Upper lobe of right lung (tissue), 1 donor: ENCODE measurements at regions not wholly inside any gene's neighbourhood (a gene's known extent, or its start where the extent isn't known, plus 50 kb on each side); places are given as distances from the start of the nearest gene placed in this dataset.
"Not testable (repeated sequence)": the region's sequence is repeated elsewhere in the genome, so short reads cannot be mapped to it uniquely, and the experiment has no call there.

ENCODE experiments used
- ATAC-seq: fragments of 200-7000 bp; cut with Tn5 transposase; one replicate; pipeline ENCODE4 v1.9.1; 2020; ENCODE audit warnings: mild to moderate bottlenecking, moderate library complexity
- DNase-seq: peaks from one replicate; pipeline ENCODE4 v3.0.0-alpha.2; 2020
- H3K27ac ChIP-seq: fragments of 200-600 bp; one replicate; pipeline ENCODE4 v1.8.0; 2022
- H3K27me3 ChIP-seq: fragments of 200-600 bp; one replicate; pipeline ENCODE4 v1.8.0; 2022; ENCODE audit warnings: mild to moderate bottlenecking
- H3K36me3 ChIP-seq: fragments of 200-600 bp; one replicate; pipeline ENCODE4 v1.8.0; 2022
- H3K4me1 ChIP-seq: fragments of 200-600 bp; one replicate; pipeline ENCODE4 v1.8.0; 2022
- H3K4me3 ChIP-seq: fragments of 200-600 bp; one replicate; pipeline ENCODE4 v1.8.0; 2022; ENCODE audit warnings: mild to moderate bottlenecking
- H3K9me3 ChIP-seq: fragments of 200-600 bp; one replicate; pipeline ENCODE4 v1.8.0; 2022
- intact Hi-C: fragments of 100-400 bp; cut with DNase I; formaldehyde crosslinking; loops from one replicate; pipeline ENCODE4 v1.11.0; 2022
- TF ChIP-seq, protein P1 (sequence below): fragments of 200-600 bp; IDR thresholded peaks from one replicate; pipeline ENCODE4 v1.8.0; 2022; ENCODE audit warnings: antibody characterized with exemption
- donor health status: DM: no; HTN: yes; CAD: no; lungs with severe emphysema.

DNA sequence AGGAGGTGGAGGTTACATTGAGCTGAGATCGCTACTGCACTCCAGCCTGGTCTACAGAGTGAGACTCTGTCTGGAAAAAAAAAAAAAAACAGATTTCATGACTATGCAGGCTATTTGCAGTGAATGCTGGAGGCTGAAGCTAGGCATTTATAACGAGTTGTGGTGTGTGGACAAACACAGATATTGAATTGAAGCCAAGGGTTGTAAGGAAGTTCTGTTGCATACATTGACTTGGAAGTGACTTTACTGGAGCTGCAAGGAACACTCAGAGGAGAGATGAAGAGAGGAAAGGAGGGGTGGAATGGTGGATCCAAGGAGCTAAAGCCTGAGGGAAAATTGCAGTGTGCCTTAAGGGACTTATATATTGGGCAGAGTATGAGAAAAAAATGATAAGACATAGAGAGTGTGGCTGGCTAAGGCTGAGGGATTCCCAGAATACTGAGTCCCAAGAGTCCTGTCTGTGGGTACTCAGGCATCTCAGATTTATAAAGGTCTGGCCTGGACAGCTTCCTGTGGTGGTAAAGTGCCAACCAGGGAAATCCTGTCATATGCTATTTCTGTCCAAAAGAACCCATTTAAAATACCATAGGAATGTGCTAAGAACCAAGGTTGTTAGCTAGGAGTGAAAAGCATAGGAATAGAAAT, 87.8 kb upstream of the GUCY1A1 start:
- DNase-seq (no peak), ATAC-seq (no peak)
- TF ChIP-seq, protein P1, sequence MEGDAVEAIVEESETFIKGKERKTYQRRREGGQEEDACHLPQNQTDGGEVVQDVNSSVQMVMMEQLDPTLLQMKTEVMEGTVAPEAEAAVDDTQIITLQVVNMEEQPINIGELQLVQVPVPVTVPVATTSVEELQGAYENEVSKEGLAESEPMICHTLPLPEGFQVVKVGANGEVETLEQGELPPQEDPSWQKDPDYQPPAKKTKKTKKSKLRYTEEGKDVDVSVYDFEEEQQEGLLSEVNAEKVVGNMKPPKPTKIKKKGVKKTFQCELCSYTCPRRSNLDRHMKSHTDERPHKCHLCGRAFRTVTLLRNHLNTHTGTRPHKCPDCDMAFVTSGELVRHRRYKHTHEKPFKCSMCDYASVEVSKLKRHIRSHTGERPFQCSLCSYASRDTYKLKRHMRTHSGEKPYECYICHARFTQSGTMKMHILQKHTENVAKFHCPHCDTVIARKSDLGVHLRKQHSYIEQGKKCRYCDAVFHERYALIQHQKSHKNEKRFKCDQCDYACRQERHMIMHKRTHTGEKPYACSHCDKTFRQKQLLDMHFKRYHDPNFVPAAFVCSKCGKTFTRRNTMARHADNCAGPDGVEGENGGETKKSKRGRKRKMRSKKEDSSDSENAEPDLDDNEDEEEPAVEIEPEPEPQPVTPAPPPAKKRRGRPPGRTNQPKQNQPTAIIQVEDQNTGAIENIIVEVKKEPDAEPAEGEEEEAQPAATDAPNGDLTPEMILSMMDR = no peak
- Histone ChIP-seq H3K27me3 (no peaks in the 10 kb centered on the region), H3K36me3 (no peaks in the 10 kb centered on the region), H3K4me1 (peaks cover 10% of the 10 kb centered on the region), H3K27ac (no peak overlapping the region), H3K9me3 (no peaks in the 10 kb centered on the region), H3K4me3 (no peak overlapping the region)
- intact Hi-C loops = no loop called here

DNA sequence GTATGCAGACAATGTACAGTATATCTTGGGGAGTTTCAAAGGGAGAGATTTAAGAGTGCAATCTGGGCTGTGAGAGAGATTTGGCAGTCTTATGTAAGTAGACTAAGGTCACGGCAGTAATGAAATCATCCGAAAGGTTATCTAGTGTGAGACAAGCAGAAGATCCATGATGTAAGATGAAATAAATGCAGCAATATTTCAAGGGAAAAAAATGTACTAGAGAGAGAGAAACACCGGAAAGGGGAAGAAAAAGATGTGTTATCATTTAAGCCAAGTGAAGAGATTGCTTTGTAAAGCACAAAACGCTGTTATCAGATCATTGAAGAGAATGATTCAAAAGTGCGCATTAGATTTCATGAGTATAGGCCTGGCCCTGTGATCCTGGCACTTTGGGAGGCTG, 88.4 kb upstream of the GUCY1A1 start:
- Histone ChIP-seq H3K4me1 (peaks cover 7% of the 10 kb centered on the region), H3K9me3 (no peaks in the 10 kb centered on the region), H3K36me3 (no peaks in the 10 kb centered on the region), H3K27me3 (no peaks in the 10 kb centered on the region), H3K4me3 (no peak overlapping the region), H3K27ac (no peak overlapping the region)
- ATAC-seq = no peak
- TF ChIP-seq, protein P1 = no peak
- no peak for DNase-seq
- intact Hi-C loops = no loop called here

DNA sequence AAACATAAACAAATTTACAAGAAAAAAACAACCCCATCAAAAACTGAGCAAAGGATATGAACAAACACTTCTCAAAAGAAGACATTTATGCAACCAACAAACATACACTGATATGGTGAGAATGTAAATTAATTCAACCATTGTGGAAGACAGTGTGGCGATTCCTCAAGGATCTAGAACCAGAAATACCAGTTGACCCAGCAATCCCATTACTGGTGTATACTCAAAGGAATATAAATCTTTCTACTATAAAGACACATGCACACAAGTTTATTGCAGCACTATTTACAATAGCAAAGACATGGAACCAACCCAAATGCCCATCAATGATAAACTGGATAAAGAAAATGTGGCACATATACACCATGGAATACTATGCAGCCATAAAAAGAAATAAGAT, 92.3 kb upstream of the GUCY1A1 start:
- H3K27ac ChIP-seq, ATAC-seq, DNase-seq, intact Hi-C loops, H3K27me3 ChIP-seq, H3K36me3 ChIP-seq, H3K4me3 ChIP-seq, H3K4me1 ChIP-seq, H3K9me3 ChIP-seq: not testable (repeated sequence)

DNA sequence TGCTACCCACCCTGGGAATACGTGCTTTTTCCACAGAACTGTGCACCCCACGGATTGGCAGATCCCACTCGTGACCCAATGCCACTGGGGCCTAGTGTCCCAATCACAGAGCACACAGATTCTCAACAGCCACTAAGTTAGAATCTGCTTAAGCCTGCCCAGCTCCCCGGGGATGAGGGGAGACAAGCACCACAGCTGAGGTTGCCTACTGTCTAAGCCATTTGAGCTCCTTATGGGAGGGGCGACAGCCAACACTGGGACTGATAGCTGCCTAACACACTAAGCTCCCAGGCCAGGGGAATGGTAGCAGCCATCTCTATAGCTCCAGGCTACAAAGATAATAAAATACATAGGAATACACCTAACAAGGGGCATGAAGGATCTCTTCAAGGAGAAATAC, 93.5 kb upstream of the GUCY1A1 start:
- intact Hi-C loops = no loop called here
- H3K4me1 ChIP-seq = no peaks in the 10 kb centered on the region

DNA sequence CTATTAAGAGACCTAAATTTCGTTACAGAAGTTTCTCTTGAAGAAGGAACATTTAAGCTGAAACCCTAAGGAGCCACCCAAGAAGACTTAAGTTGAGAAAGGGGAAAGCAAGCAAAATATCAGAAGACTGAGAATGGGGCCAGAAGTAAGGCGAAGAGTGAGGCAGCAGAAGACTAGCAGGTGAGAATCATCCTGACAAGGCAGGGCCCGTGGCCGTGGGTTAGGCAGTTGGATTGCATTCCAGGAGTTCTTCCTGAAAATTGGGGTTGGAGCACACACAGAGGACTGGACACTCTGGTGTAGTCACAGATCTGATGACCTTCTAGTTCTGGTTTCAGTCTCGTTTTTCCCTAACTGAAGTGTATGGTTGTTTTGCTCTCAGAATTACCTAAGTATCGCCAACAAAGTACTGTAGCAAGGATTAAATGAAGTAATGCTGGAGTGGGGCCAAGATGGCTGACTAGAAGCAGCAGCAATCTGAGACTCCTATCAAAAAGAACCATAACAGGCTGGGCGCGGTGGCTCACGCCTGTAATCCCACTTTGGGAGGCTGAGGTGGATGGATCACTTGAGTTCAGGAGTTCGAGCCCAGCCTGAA, 94.4 kb upstream of the GUCY1A1 start:
- intact Hi-C loops = no loop called here
- Histone ChIP-seq H3K36me3 (no peaks in the 10 kb centered on the region), H3K4me3 (no peak overlapping the region), H3K4me1 (no peaks in the 10 kb centered on the region), H3K27me3 (no peaks in the 10 kb centered on the region), H3K27ac (no peak overlapping the region), H3K9me3 (no peaks in the 10 kb centered on the region)
- TF ChIP-seq, protein P1 = no peak
- DNase-seq (no peak), ATAC-seq (no peak)

More for the DNA sequence above, 93.5 kb upstream of the GUCY1A1 start:
- H3K4me3 ChIP-seq = no peak overlapping the region
- ATAC-seq (no peak), DNase-seq (no peak)
- H3K36me3 ChIP-seq = no peaks in the 10 kb centered on the region
- H3K27ac ChIP-seq = no peak overlapping the region
- TF ChIP-seq, protein P1 = no peak
- H3K9me3 ChIP-seq = no peaks in the 10 kb centered on the region
- H3K27me3 ChIP-seq = no peaks in the 10 kb centered on the region

DNA sequence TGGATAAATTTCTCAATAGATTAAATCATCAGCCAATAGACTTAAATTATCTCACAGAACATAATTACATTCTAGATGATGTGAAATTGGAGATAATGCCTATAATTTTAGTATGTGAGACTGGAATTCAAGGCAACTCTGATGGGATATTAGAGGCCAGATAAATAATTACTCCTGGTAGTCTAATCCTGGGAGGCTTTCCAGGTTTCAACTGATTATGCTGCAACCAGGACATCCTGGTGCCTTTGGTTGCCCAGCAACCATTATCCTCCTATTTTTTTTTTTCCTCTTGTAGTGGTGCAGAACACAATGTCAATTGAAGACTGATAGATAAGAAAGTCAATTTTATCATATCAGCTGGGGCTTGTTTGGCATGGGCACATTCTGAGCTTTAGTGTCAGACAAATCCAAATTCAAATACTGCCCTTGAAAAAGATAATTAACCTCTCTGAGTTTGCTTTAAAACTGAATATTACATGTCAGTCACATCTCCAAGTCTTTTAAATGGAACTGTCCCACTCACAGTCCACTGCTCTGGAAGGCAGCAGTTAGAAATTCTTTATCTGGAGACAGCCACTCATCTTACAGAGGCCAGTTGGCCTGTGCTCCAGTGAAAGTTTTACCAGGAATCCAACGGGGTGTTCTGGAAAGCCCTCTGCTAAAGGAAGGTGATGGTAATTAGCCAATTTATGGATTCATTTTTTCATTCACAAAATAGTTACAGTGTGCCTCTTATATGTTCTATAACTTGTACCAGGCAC, 95.3 kb upstream of the GUCY1A1 start:
- Histone ChIP-seq H3K4me3 (no peak overlapping the region), H3K4me1 (no peaks in the 10 kb centered on the region), H3K9me3 (no peaks in the 10 kb centered on the region), H3K27me3 (no peaks in the 10 kb centered on the region), H3K27ac (no peak overlapping the region), H3K36me3 (no peaks in the 10 kb centered on the region)
- intact Hi-C loops = no loop called here
- TF ChIP-seq, protein P1 = no peak
- no peak for ATAC-seq
- DNase-seq = no peak
